KBM-7 (cell line): ENCODE measurements at regions not wholly inside any gene's neighbourhood (a gene's known extent, or its start where the extent isn't known, plus 50 kb on each side); places are given as distances from the start of the nearest gene placed in this dataset.

ENCODE experiments used
- DNase-seq: peaks from one replicate; pipeline ENCODE4 v3.0.0-alpha.2; 2015
- in situ Hi-C: fragments of 300-500 bp; cut with MboI; formaldehyde crosslinking; loops from 2 replicates; pipeline ENCODE4 v1.14.3; 2020; ENCODE audit warnings: low sequenced_read_pairs, low pct_unique_long_range_greater_than_20kb, mixed read lengths

DNA sequence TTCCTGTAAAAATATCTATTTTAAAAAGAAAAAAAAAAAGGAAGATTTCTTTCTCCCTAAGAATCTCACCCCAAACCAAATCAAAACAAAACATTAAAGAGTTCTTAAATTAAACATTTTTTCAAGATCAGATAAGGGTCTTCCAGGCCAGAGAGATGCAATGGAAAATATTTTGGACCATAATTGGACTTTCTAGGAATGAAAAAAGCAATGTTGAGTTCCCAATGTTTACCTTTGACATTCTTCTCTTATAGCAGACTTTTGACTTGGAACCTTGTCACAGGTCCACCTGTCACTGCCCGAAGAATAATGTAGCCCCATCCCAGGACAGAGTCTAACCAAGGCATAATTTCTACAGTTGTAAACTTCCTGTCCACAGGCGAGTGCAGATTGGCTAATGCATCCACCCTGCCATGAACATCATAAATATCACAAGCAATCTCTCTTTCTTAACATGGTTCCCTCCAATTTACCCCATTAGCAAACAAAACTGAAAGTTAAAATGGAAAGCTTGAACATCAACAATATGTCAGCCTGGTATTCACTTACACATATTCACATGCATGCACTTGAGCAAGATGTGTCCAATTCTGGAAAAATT lies 121.7 kb upstream of the ZNF366 start:
- in situ Hi-C loops = no loop called here

DNA sequence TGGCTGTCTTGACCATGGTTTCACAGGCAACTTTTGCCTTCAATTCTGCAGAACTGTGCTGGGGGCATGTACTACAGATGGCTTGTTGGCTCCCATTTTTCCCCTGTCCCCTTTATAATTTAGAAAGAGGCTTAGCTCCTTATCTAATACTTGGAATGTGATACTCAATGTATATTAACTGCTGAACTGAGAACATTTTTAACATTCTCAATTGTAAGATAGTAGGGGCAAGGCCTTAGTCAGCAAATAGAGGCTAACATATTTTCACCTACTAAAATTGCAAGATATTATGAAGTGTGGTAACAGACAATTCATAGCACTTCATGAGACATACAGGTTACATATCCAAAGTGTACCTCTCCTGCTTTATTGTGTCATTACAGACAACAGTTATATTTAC lies 118.1 kb upstream of the ZNF366 start:
- DNase-seq = no peak
- in situ Hi-C loops = no loop called here

More for the DNA sequence above, 121.7 kb upstream of the ZNF366 start:
- no peak for DNase-seq

DNA sequence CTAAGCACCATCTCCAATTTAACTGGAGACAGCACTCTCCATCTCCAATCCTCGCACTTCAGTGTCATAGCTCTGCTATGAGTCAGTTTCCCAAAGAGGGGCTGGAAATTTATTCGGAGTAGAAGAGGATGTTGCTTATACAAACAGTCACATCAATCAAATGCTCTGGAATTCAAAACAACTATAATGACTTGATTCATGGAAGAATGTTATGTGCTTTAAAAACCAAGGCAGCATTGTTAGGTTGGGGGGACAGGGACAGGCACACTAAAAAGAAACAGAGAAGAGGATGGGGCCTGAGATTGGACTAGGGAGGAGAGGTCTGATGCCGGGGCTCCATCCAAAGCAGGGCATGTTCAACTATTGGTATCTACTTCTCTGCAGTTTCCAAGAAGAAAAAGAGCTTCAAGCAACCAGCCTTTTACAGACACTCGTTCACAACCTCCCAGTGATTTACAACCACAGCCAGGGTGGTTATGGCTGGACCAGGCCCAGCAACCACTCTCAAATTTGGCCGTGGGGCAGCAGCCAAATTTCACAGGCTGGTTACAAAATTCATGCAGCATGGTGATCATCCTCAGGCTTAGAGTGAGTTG lies 117.5 kb upstream of the ZNF366 start:
- in situ Hi-C loops = no loop called here
- DNase-seq = no peak

GRCh38 chr5:72623936-72624335 lies 116.7 kb upstream of the ZNF366 start:
- in situ Hi-C loops = no loop called here
- DNase-seq = no peak

DNA sequence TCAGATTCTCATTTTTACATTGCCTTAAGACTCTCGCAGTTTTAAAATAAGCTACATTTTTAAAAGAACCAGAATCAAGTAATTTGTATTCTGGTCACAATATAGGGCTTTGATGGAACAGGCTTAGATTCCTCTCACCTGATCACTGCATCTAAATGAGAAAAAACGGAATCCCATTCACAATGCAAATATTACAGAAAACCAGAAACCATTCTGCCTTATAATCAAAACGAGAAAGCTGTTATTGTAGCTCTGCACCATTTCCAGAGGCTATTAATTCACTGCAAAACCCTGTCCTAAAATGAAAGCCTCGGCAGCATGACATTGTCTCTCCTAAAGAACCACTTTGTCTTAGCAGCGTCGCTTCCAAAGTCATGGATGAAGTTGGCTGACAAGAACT lies 116.1 kb upstream of the ZNF366 start:
- in situ Hi-C loops = no loop called here
- DNase-seq = no peak

DNA sequence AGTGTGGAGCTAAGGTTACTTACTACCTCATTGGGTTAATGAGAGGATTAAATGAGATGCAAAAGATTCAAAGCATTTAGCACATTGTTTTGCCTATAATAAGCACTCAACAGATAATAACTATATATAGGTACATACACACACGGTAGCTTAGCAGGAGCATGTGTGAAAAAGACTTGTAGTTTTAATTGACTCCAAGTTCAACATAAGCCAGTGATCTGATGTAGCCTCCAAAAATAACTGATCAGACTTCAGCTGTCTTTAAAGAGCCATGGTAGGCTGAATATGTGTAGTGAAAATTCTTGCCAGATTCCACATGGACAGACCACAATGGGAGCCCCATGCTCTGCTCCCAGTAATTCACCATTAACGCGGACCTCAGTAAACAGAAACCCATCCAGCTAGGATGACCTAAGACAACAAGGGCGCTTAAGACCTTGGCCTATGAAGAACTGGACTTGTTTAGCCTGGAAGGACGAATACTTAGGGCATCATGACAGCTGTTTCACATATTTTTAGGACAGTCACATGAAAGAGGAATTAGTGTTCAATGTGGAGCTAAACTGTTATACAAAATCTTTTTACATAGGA lies 115.1 kb upstream of the ZNF366 start:
- no peak for DNase-seq
- in situ Hi-C loops = no loop called here

DNA sequence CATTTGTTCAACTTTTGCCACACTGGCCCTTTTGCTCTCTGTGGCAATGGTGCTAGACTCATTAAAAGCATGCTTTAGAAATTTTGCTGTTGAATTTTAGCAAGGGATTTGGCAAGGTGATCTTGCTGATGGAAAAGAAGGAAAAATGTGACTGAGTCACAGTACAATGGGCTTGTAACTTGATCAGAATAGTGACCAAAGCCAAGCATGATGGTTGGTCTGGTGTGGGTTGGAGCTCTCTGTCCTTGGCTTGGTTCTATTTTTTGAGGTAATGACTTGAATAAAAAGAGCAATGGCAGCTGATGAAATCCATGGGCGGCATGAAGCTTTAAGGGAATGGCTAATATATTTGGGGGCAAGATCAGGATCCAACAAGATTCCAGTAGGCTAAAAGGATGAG lies 114.4 kb upstream of the ZNF366 start:
- in situ Hi-C loops = no loop called here
- no peak for DNase-seq

GRCh38 chr5:72619677-72620076 lies 112.5 kb upstream of the ZNF366 start:
- in situ Hi-C loops = no loop called here
- DNase-seq = no peak

GRCh38 chr5:72619251-72619650 lies 112.0 kb upstream of the ZNF366 start:
- in situ Hi-C loops = no loop called here
- DNase-seq = no peak

DNA sequence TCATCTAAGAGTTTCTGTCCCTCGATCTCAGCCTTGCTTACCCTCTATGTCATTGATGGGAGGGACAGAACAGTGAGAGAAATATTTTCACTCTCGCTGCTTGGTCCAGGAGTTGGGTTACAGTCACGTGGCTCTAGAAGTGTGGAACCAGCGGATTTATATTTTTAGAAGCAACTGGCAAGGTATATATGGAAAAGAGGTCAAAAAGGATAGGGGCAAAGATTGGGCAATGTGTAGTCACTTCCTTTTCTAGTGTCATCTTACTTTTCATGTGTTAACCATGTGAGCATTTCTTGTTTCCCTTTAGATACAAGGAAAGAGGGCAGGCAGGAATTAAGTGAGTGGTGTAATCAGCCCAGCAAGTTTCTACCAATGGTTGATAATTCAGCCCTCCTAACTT lies 111.5 kb upstream of the ZNF366 start:
- in situ Hi-C loops = no loop called here
- peak; percentile 35 for DNase-seq

DNA sequence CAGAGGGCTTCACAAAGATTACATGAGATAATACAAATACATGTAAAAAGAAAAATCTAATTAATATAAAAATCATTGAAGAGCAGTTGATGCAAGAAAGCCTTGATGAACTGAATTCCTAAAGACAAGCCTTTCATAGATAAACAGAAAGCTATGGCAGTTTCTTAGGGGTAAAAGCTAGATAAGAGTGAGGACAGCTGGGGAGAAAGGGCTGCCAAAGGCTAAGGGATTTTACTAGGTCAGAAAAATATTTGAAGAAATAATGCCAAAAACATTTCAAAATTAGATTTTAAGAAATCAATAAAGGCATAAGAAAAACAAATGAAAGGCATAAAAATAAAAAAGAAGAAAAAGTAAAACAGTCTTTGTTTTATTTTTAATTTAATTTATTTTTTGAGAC lies 107.9 kb upstream of the ZNF366 start:
- in situ Hi-C loops = no loop called here
- DNase-seq = no peak

GRCh38 chr5:72613515-72613914 lies 106.3 kb upstream of the ZNF366 start:
- in situ Hi-C loops = no loop called here
- DNase-seq = no peak

- in situ Hi-C loops = no loop called here
- no peak for DNase-seq
These were observed 105.6 kb upstream of the ZNF366 start for GRCh38 chr5:72612810-72613209.

GRCh38 chr5:72611118-72611730 lies 104.0 kb upstream of the ZNF366 start:
- DNase-seq = peak; percentile 65
- in situ Hi-C loops = no loop called here

GRCh38 chr5:72608926-72609325 lies 101.7 kb upstream of the ZNF366 start:
- no peak for DNase-seq
- in situ Hi-C loops = no loop called here

GRCh38 chr5:72608297-72608696 lies 101.1 kb upstream of the ZNF366 start:
- in situ Hi-C loops = no loop called here
- DNase-seq = no peak

- DNase-seq = no peak
- in situ Hi-C loops = no loop called here
These were observed 100.2 kb upstream of the ZNF366 start for GRCh38 chr5:72607381-72607780.

DNA sequence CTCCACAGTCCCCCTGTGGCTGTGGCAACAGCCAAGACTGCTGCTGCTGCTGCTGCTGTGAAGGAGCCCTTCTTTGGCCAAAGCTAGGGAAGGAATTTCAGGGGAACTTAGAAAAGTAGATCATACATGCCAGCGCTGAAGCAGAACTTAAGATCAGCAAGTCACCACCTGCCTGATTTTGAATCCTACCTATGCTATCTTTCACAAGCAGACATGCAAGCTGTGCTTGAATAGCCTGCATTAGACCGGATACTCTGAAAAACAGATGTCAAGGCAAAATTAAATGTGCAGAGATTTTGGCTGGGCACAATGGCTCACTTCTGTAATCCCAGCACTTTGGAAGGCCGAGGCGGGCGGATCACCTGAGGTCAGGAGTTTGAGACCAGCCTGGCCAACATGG lies 99.3 kb upstream of the ZNF366 start:
- in situ Hi-C loops = no loop called here
- no peak for DNase-seq

DNA sequence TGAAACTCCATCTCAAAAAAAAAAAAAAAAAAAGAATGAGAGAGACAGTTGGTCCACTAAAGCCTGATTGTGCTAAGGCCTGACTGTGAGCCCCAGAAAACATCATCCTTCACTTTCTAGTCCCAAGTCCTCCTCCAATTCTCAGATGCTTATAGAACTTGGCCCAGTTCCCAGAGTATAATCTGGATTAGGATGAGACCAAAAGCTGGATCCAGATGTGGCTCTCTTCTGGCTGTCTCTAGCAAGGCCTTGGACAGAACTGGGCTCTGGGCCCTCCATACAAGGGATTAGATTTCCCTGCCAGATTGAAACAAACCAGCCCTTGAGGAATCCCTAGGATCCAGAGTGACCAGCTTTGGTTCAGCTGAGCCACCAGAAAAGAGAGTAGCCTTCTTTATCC lies 98.4 kb upstream of the ZNF366 start:
- DNase-seq = no peak
- in situ Hi-C loops = no loop called here

- in situ Hi-C loops = no loop called here
- DNase-seq = no peak
These were observed 97.6 kb upstream of the ZNF366 start for GRCh38 chr5:72604798-72605154.
